RPMI8226 (cell line): ENCODE measurements at regions not wholly inside any gene's neighbourhood (a gene's known extent, or its start where the extent isn't known, plus 50 kb on each side); places are given as distances from the start of the nearest gene placed in this dataset.
"Not testable (repeated sequence)": the region's sequence is repeated elsewhere in the genome, so short reads cannot be mapped to it uniquely, and the experiment has no call there.

Source experiments
- DNase-seq: peaks from one replicate; pipeline ENCODE4 v3.0.0-alpha.2; 2015

- not testable (repeated sequence) for DNase-seq
These were observed 50.7 kb upstream of the GBE1 start for GRCh38 chr3:81812098-81812497.
